Fibroblast of skin of left biceps (primary cell): ENCODE measurements at regions not wholly inside any gene's neighbourhood (a gene's known extent, or its start where the extent isn't known, plus 50 kb on each side); places are given as distances from the start of the nearest gene placed in this dataset.

Experiments
- DNase-seq, 2 experiments: peaks; one replicate each; pipeline ENCODE4 v3.0.0-alpha.2; 2013; ENCODE audit warnings: low read depth in 2 of 2

DNA sequence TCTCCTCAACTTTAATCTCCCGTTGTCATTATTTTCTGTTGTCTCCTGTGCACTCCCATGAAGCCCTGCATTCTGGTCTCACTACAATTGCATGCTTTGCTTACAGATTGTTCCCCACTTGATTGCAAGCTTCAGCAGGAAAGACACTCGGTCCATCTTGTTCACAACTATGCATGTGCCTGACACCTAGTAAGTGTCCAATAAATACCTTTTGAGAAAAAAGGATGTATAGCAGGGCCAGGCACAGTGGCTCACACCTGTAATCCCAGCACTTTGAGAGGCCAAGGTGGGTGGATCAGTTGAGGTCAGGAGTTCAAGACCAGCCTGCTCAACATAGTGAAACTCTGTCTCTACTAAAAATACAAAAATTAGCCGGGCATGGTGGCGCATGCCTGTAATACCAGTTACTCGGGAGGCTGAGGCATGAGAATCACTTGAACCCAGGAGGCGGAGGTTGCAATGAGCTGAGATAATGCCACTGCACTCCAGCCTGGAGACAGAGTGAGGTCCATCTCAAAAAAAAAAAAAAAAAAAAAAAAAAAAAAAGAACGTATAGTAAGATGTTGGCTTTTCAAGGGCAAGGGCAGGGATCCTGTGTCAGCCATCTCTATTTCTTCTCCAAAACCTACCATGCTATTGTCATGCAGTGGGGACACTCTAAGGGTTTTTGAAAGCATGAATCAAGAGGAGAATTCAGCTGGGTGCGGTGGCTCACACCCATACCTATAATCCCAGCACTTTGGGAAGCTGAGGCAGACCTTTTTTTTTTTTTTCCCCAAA is 338.3 kb downstream of the MYCN start:
- no peak for DNase-seq

DNA sequence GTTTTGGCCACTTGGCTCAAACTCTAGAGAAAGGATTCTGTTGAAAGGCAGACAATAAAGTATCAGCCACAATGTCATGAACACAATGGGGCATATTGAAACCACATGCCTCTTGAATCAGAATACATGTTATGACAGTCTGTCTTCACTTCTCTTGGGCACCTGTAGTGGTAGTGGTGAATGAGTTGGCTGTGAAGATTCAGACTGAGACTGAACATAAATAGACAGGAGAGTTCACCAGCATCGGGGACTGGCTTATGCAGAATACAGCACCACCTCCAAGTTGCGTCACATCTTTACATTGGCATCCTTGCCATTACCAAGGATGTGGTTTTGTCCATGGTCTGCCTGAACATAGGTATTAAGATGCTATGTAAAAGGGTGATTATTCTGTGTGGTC is 336.8 kb downstream of the MYCN start:
- DNase-seq, result no peak

DNA sequence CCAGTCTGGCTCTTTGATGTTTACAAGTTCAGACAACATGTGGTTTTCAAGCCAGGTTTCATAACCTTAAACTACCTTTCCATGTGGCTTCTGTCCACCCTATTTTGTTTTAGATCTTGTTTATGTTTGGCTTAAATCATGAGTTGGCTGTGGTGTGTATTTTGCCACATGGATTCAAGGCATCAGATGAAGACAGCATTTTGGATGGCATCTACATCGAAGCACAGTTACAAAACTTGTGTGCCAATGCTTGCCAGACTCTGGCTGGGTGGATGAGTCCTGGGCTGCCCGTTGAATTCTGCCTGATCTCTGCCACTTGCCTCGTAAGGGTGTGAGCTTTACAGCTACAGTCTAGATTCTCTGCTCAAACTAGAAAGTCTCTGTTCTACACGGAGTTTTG is 335.3 kb downstream of the MYCN start:
- DNase-seq, result no peak

DNA sequence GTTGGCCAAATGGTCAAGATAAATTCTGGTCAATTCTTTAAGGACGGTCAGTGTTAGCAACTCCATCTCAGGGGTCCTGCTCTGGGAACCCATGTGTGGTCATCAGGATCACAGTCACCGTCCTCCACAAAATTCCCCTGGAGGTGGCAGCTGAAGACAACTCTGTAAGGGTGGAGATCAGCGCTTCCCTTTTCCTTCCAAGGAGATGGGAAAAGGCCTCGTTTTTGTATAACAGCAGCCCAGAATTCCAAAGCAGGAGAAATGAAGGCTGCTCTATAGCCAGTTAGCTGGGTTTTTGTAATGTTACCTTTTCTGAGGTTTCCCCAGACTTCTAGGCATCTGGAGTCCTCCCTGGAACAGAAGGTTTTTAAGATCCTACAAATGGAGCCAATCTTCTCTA is 334.8 kb downstream of the MYCN start:
- no peak for DNase-seq

DNA sequence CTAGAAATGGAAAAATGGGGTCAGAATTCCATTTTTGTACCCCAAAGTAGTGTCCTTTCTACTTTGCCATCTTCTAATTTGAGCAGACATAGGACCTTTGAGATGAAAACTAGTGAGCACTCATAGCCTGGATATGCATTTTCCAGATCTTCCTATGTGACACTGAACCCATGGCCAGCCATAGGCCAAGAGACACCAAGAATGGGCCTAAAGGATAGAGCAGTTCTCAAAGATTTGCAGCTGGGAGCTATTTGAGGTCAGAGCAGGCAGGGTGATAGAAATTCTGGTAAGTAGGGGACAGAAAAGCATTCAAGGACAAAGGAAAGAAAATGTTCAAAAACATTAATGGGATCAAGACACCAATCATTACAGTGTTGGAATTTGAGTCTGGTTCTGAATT is 332.8 kb downstream of the MYCN start:
- no peak for DNase-seq

DNA sequence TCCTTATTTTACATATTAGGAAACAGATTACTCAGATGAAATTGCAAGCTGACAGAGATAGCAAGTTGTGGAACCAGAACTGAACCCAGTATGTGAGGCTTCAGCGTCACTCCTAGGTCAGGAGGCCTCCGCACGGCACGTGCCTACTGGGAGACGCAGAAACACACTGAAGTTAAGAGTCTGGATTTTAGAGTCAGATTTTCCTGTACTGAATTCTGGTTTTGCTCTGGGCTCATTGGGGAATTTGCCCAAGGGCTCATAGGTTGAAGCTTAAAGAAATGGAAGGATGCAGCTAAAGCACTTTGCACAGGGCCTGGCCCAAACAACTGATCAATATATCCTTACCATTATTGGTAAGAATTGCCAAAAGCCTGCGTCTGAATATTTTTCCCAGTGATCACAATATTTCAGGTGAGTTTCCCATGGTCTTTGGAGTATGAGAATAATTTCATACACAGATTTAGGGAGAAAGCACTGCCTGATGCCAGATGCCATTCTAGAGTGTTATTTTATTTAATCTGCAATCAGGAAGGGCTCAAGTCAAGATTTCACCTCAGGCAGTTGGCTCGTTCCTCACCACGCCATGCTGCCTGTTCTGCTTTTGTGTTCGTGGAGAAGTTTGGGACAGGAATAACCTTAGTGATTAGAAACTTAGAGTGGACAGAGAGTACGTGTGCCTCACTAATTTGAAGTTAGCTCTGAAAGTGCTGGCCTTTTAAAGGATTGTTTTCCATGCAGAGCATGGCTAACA is 331.9 kb downstream of the MYCN start:
- no peak for DNase-seq

DNA sequence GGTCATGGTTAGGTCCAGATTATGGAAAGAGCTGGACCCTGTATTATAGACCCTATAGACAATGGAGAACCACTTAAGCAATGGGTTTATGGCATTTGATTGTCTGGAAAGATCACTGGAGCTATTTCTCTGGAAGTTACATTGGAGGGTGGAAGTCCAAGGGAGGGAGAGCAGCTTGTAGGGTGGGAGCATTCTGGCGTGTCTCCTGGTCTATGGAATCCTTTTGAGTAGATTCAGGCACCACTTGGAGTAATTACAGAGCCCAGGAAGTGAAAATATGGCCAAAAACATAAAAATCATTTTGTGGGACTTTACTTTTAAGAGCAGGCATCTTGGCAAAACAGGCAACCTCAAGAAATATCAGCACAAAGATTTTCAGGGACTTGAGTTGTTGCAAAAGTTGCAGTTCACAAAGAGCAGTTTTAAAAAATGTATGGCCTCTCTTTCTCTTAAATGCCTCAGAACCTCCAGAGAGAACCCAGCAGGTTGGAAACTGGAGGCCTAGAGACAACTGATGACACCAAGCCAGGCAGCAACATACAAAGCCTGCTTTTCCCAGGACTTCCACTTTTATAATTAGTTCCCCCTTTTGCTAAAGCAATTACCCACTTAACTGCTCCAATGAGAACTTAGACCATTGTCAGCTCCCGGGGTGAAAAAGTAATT is 331.0 kb downstream of the MYCN start:
- no peak for DNase-seq

DNA sequence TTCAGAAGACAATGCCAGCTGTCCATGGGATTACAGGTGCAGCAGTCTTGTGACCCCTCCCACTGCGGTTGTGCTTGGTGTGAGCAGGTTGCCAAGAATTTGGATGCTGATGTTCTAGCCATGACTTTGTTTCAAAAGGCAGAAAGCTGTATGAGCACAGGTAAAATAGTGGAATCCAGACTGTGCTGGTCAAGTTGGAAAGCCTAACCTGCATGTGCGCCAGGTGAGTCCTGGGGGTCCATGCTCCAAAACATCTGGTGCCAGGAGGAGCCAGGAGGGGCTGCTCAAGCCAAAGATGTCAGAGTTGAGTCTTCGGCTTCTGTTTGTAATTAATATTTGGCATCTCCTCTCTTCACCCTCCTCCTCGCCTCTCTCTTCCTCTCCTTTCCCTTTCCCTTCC is 330.1 kb downstream of the MYCN start:
- no peak for DNase-seq

DNA sequence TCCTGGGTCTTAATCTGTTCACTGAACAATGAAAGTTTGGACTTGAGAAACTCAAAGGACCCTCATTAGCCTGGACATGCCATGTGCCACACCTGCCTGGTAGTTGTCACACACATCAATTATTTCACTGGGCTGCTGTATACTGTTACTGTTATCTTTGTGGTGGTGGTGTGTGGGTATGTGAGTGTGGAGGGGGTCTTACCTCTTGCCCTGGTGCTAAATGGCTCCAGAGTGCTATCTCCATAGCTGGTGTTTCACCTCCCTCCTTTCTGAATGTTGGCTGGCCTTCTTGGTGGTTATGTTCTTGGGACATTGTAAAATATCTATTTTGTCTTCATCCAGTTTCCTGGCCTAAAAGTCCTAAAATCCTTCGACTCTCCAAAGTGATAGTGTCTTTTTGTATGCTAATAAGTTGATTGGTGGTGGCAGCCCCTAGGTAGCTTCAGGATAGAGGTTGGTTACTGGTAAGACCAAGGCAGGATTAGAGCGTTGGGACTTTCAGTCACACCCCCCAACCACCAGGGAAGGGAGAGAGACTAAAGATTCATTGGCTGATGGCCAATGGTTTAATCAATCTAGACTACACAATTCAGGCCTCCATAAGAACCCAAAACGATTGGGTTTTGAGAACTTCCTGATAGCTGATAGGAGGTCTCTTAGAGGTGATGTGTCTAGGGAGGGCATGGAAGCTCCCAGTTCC is 328.1 kb downstream of the MYCN start:
- no peak for DNase-seq

DNA sequence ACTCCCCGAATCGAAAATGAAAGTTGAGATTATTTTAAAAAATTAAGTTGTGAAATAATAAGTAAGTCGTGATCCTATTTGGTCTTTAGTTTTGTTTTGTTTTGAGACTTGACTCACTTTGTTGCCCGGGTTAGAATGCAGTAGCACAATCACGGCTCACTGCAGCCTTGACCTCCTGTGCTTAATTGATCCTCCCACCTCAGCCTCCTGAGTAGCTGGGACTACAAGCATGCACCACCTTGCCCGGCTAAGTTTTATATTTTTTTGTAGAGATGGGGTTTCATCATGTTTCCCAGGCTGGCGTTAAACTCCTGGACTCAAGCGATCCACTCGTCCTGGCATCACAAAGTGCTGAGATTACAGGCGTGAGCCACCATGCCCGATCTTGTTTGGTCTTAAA is 326.2 kb downstream of the MYCN start:
- no peak for DNase-seq

DNA sequence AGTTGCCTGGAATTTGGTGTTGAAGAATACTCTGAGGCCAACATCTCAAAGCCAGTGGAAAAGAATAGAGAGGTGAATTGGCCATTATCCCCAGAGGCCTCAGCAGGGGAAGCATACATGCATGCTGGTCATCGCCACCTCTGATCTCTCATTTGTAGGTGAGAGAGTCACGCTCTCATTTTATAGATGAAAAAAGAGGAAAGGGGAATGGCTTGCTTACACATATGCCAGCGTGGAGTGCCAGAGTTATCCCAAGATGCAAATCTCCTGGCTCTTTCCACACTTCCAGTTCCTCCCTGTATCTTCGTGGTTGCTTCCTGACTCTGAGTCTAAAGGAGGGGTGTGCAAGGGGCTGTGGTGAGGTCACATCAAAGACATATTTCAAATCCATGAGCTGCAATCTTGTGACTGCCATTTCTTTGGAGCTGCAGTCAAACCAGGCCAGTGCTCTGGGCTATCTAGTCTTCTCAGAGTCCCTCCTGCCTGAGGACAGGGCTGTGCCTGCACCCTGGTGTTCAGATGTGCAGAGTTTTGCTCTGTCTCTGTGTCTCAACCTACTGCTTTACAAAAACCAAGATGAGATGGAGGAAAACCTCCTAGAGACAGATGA is 324.7 kb downstream of the MYCN start:
- no peak for DNase-seq

DNA sequence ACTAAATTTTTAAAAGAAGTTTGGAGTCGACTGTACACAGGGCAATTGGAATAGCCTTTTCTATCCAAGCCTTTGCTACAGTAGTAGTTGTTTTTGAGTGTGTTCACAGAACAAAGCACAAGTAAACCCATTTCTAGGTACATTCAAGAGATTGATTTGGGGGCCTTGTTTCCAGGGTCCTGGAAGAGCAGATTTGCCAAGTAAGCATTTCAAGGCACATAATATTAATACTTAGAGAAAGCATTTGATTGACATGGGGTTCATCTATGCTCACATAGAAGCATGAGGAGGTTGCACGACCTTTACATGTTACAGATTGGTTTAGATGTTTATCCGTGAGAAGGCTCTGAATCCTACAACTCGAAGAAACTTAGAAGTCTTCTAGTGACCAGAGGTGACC is 324.1 kb downstream of the MYCN start:
- DNase-seq, result no peak

DNA sequence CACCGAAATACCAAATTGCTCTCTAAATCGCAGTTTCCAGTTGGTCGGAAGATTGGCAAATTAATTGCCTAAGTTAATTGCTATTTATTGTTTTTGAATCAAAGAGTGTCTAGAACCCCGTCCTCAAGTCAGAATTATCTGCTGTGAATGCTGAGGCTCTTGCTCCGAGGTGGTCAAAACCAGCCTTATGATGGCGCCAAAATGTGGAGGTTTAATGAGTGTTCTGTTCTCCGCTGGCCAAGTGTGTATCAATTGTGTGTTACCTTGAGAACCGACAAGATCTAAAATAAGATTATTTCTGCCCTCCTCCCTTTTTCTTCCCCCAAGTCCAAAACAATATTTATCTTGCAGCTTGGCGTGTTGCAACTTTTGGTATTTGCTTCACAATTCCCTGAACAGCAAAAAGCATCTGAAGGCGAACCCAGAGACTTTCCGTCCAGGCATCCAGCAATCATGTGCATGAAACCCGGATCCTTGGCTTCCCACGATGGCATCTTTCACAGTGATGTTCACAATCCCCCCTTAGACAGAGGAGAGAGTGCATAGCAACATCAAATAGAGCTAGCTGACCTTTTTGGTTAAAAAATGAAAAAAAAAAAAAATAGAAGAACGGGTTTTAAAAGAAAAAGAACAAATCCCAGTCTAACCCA is 323.0 kb downstream of the MYCN start:
- no peak for DNase-seq

DNA sequence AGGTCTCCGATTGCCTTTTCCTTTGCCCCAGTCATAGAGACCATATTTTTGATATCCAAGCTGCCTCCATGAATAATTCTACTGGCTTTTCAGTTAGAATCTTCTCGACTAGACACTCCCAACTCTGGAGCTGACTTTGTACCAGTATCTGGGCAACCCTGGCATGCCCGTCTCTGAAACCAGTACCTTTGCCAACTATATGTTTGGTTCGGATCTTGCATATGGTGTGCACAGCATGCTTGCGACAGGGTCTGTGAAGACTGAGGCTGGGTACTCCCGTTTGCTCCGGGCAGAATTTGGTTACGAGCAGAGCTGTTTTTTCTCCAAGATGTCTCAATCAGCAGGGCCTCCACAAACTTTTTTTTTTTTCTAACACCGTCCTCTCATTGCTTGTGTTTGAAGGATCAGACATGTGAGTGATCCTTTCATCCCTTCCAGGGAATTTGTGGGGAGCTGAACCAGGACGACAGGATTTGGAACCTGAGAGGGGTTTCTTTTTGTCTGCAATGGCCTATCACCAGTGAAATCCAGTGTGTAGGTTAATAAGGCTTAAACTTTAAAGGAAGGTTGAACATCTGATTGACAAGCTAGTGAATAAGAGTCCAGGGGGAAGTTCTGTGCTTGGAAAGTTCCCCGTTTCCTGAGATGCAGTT is 322.3 kb downstream of the MYCN start:
- DNase-seq, result no peak

DNA sequence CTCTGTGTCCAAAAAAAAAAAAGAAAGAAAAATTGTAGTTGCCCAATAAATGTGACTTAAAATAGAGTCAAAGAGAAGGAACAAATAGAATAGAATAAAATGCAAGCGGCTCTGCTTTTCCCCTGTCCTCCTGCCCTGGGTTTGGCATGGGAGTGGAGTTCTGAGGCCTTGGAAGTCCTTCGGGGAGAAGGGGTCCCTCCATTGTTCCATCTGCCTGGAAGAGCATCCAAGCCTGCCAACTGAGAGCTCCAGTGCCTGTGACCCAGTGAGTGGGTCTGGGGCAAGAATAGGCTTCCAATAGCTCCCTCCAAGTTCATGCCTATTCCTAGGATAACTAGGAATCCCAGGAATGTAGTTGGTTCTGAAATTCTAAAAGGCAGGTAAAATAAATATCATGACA is 321.4 kb downstream of the MYCN start:
- no peak for DNase-seq

DNA sequence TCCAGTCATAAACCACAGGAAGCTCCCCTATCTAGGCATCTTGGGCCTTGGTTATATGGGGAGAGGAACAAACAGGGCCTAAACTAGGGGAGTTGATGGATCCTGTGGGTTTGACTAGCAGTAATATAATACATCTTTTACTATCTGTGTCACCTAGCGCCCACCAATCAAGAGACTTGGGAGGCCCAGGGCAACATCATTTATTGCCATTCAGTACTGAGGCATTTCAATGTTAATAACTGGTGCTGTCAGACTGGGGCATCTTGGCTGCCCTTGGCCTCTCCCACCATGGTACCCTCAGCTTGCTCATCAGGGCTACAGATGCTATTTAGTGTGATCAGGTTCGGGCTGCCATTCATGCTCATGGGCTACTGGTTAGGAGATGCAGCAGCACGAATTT is 320.7 kb downstream of the MYCN start:
- no peak for DNase-seq

DNA sequence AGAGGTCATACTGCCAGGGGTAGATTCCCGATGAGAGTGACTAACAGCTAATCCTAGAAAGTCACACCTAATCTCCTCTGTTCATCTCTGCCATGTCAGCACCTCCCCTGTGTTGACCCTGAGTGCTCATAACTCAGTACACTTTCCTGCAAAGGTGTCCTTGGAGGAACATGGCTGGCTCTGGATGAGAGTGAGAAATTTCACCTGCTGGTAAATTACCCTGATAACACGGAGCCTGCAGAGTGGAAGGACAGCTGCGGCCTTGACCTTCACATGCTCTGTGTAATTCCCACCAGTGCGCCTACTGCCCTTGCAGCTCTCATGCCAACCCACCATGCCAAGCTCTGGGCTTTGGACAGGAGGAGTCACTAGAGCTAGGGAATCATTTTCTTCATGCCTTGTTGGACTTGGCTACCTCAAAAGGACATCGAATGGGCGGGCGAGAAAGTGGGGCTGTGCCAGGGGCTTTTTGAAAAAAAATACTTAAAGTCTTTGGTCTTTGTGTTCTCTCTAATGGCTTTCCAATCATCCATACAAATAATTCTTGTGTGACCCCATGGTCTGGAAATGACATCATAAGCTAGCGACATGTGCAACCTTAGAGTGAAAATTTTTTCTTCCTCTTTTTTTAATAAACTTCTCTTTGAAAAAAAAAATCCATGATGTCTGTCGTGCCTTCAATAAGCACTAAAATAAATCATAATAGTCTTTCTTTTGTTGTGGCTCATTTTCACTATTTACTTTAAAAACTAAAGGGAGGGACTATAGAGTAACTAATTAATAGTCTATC is 319.9 kb downstream of the MYCN start:
- DNase-seq, result no peak

DNA sequence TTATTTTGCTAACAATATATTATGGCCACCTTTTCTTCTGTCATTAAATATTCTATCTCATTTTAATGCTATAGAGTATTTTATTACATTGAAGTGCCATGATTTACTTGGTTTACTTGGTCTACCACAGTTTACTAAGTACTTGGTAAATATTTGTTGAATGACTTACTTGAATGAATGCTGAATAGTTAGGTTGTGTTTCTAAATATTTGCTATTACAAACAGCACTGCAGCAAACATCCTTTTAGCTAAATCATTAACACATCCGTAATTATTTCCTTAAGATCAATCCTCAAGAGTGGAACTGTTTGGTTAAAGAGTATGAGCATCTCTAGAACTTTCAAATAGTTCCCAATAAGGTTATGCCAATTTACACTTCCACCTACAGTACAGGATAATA is 318.7 kb downstream of the MYCN start:
- no peak for DNase-seq

DNA sequence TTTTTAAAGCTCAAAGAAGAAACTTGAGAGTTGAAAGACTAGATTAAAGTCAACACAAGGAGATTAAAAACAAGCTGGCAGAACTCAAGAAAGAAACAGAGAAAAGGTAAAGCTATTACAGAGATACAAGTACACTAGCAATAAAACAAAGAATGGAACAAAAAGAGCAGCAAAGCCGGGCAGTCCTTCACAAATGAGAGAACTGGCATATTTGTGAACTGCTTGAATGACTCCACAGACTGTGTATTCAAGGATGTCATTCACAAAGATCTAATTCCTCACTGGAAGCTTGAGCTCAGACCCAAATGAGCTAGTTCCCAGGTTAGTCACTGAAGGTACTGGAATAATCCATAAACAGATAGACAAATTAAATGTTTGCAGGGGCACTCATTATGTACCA is 318.0 kb downstream of the MYCN start:
- DNase-seq, result no peak
